ENCODE measurements at regions not wholly inside any gene's neighbourhood (a gene's known extent, or its start where the extent isn't known, plus 50 kb on each side); places are given as distances from the start of the nearest gene placed in this dataset.

DNA sequence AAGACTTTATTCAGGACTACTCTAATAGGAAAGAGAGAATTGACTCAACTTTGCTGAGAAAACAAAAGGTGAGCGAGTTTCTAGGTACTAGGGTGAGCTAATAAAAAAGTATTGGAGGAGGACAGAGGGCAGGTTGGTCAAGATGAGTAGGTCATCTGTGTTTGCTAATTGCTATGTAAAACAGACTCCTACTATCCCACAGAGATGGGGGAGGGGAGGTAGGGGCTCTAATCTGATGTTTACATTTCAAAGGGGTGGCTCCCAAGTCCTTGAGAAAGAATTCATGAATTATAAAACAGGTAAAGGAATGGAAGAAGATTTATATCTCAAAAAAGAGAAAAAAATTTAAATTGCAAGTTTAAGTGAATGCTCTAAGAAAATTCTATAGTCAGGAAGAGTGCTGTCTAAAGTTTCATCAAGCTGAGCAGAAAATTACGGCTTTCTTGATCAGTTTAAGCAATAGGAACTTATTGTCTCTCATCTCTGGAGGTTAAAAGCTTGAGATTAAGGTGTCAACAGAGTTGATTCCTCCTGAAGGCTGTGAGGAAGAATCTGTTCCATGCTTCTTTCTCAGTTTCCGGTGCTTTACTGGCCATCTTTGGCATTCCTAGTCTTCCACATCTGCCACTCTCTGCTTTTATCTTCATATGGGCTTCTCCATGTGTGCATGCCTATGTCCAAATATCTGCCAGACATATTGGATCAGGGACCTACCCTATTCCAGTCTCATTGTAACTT is 790.3 kb downstream of the SLITRK5 start:
- TF ChIP-seq, protein P1, sequence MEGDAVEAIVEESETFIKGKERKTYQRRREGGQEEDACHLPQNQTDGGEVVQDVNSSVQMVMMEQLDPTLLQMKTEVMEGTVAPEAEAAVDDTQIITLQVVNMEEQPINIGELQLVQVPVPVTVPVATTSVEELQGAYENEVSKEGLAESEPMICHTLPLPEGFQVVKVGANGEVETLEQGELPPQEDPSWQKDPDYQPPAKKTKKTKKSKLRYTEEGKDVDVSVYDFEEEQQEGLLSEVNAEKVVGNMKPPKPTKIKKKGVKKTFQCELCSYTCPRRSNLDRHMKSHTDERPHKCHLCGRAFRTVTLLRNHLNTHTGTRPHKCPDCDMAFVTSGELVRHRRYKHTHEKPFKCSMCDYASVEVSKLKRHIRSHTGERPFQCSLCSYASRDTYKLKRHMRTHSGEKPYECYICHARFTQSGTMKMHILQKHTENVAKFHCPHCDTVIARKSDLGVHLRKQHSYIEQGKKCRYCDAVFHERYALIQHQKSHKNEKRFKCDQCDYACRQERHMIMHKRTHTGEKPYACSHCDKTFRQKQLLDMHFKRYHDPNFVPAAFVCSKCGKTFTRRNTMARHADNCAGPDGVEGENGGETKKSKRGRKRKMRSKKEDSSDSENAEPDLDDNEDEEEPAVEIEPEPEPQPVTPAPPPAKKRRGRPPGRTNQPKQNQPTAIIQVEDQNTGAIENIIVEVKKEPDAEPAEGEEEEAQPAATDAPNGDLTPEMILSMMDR (IDR thresholded peaks at IDR 0.05) = no peak
- TF ChIP-seq POLR2AphosphoS5 (IDR thresholded peaks at IDR 0.05; ENCODE audit: insufficient read depth in 1 of 2, low read depth in 1 of 2) (no peak), POLR2A (IDR thresholded peaks at IDR 0.05) (no peak)

Measured in vagina (tissue), 2 donors.